ENCODE measurements at regions not wholly inside any gene's neighbourhood (a gene's known extent, or its start where the extent isn't known, plus 50 kb on each side); places are given as distances from the start of the nearest gene placed in this dataset.
A peak's percentile ranks its signal among the peaks of the same experiment; 100 is the strongest.

GRCh38 chr2:122451040-122451439, 695.6 kb downstream of the TSN start:
- H3K9me3 Mint-ChIP-seq (ENCODE audit: unreplicated experiment) = peaks cover 56% of the 10 kb centered on the region
- no peak overlapping the region for H3K27ac Mint-ChIP-seq (ENCODE audit: unreplicated experiment)
- intact Hi-C loops (cut with micrococcal nuclease; ENCODE audit: unreplicated experiment) = loop anchor here (1.0 to 10.0 kb wide), 3 partner anchors 260 to 636 kb away; no protein-coding TSS in a partner anchor
- peak in 1 of 2 experiments; percentile 47 for DNase-seq
- peaks cover 15% of the 10 kb centered on the region for H3K9me3 ChIP-seq
- H3K4me3 ChIP-seq (ENCODE audit: low read depth, low read length) = no peak overlapping the region
- peak; percentile 49 to 53 for TF ChIP-seq CTCF (IDR thresholded peaks at IDR 0.05; ENCODE audit: insufficient read depth in 1 of 2, low read depth in 1 of 2, low read length in 1 of 2, severe bottlenecking in 1 of 2, unreplicated experiment in 1 of 2)
- no peaks in the 10 kb centered on the region for H3K27me3 Mint-ChIP-seq (ENCODE audit: insufficient read depth, unreplicated experiment)
- POLR2A ChIA-PET = no interaction called here
- H3K4me3 Mint-ChIP-seq (ENCODE audit: unreplicated experiment) = no peak overlapping the region
- no peaks in the 10 kb centered on the region for H3K27me3 ChIP-seq (replicated peaks; ENCODE audit: control insufficient read depth, insufficient read depth, low read length)
- no TSS peak for BruUV-seq (replicated peaks)
- H3K36me3 ChIP-seq (ENCODE audit: control insufficient read depth, insufficient read depth, low read length) = 0 out of 2 replicates have a peak, but pooled peaks cover 1% of the 10 kb centered on the region
- H3K4me1 ChIP-seq = no peaks in the 10 kb centered on the region
- no peaks in the 10 kb centered on the region for H3K36me3 Mint-ChIP-seq (ENCODE audit: insufficient read depth, unreplicated experiment)
- no peaks in the 10 kb centered on the region for H3K4me1 Mint-ChIP-seq (ENCODE audit: low read depth, unreplicated experiment)
- CTCF ChIA-PET = no interaction called here

GRCh38 chr2:122451697-122452096, 696.2 kb downstream of the TSN start:
- peaks cover 50% of the 10 kb centered on the region for H3K9me3 Mint-ChIP-seq (ENCODE audit: unreplicated experiment)
- no peaks in the 10 kb centered on the region for H3K27me3 Mint-ChIP-seq (ENCODE audit: insufficient read depth, unreplicated experiment)
- H3K9me3 ChIP-seq = peaks cover 15% of the 10 kb centered on the region
- DNase-seq = no peak
- no peaks in the 10 kb centered on the region for H3K4me1 Mint-ChIP-seq (ENCODE audit: low read depth, unreplicated experiment)
- H3K27me3 ChIP-seq (replicated peaks; ENCODE audit: control insufficient read depth, insufficient read depth, low read length) = no peaks in the 10 kb centered on the region
- H3K4me3 Mint-ChIP-seq (ENCODE audit: unreplicated experiment) = no peak overlapping the region
- BruUV-seq (replicated peaks) = no TSS peak
- H3K36me3 ChIP-seq (ENCODE audit: control insufficient read depth, insufficient read depth, low read length) = 0 out of 2 replicates have a peak, but pooled peaks cover 1% of the 10 kb centered on the region
- H3K4me3 ChIP-seq (ENCODE audit: low read depth, low read length) = no peak overlapping the region
- H3K27ac Mint-ChIP-seq (ENCODE audit: unreplicated experiment) = no peak overlapping the region
- ChIA-PET CTCF (no interaction called here), POLR2A (no interaction called here)
- H3K4me1 ChIP-seq = no peaks in the 10 kb centered on the region
- intact Hi-C loops (cut with micrococcal nuclease; ENCODE audit: unreplicated experiment) = loop anchor here (1.0 to 10.0 kb wide), 3 partner anchors 260 to 637 kb away; no protein-coding TSS in a partner anchor
- no peaks in the 10 kb centered on the region for H3K36me3 Mint-ChIP-seq (ENCODE audit: insufficient read depth, unreplicated experiment)
- TF ChIP-seq CTCF (IDR thresholded peaks at IDR 0.05; ENCODE audit: insufficient read depth in 1 of 2, low read depth in 1 of 2, low read length in 1 of 2, severe bottlenecking in 1 of 2, unreplicated experiment in 1 of 2) = no peak

GRCh38 chr2:122469147-122469546, 713.7 kb downstream of the TSN start:
- H3K36me3 Mint-ChIP-seq (ENCODE audit: insufficient read depth, unreplicated experiment) = no peaks in the 10 kb centered on the region
- ChIA-PET POLR2A (no interaction called here), CTCF (no interaction called here)
- Histone ChIP-seq H3K4me3 (ENCODE audit: low read depth, low read length) (no peak overlapping the region), H3K36me3 (ENCODE audit: control insufficient read depth, insufficient read depth, low read length) (no peaks in the 10 kb centered on the region), H3K27me3 (replicated peaks; ENCODE audit: control insufficient read depth, insufficient read depth, low read length) (no peaks in the 10 kb centered on the region), H3K9me3 (no peaks in the 10 kb centered on the region; the same call in 1 of the 2 replicates), H3K4me1 (no peaks in the 10 kb centered on the region)
- no peaks in the 10 kb centered on the region for H3K9me3 Mint-ChIP-seq (ENCODE audit: unreplicated experiment)
- no peak overlapping the region for H3K27ac Mint-ChIP-seq (ENCODE audit: unreplicated experiment)
- intact Hi-C loops (cut with micrococcal nuclease; ENCODE audit: unreplicated experiment) = no loop called here
- TF ChIP-seq CTCF (IDR thresholded peaks at IDR 0.05; ENCODE audit: insufficient read depth in 1 of 2, low read depth in 1 of 2, low read length in 1 of 2, severe bottlenecking in 1 of 2, unreplicated experiment in 1 of 2) = no peak
- DNase-seq = no peak
- H3K4me1 Mint-ChIP-seq (ENCODE audit: low read depth, unreplicated experiment) = peaks cover 6% of the 10 kb centered on the region
- no TSS peak for BruUV-seq (replicated peaks)
- no peak overlapping the region for H3K4me3 Mint-ChIP-seq (ENCODE audit: unreplicated experiment)
- H3K27me3 Mint-ChIP-seq (ENCODE audit: insufficient read depth, unreplicated experiment) = peaks cover 3% of the 10 kb centered on the region
